ENCODE measurements at regions not wholly inside any gene's neighbourhood (a gene's known extent, or its start where the extent isn't known, plus 50 kb on each side); places are given as distances from the start of the nearest gene placed in this dataset.

DNA sequence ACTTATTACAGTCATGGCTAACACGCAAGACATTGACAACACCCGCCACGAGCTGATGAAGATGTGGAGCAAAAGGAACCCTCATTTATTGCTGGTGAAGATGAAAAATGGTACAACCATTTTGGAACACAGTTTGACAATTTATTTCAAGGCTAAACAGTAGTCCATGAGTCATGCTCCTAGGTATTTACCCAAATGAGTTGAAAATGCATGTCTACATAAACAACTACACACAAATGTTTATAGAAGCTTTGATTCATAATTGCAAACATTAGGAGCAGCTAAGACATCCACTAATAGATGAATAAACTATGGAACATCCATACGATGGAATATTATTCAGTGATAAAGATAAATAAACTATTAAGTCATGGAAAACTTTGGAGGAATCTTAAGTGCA, 580.1 kb downstream of the RAPGEF2 start:
- H3K4me1 ChIP-seq: no peaks in the 10 kb centered on the region
- WGBS, 2 donors: 87 to 94% methylated on average over 4 of the region's 4 CpGs
- H3K27me3 ChIP-seq: no peaks in the 10 kb centered on the region

DNA sequence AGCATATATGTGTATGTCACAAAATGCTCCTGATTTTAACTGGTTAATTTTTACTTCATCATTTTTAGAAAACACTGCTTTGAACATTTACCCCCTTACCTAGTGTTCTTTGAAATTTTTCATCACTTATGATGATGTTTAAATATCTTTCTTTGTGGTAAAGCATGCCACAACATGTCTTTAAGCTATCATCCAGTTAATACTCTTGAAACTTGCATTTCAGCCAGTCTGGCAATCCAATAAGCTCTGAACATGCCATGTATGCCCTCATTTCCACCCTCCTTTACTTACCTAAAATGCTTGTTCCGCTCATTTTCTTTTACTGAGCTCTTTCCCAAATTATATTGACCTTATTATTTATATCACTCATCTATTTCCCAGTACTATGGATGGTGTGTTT, 581.2 kb downstream of the RAPGEF2 start:
- Histone ChIP-seq H3K27ac (no peak overlapping the region), H3K4me1 (no peaks in the 10 kb centered on the region), H3K9me3 (no peaks in the 10 kb centered on the region), H3K27me3 (no peaks in the 10 kb centered on the region), H3K36me3 (no peaks in the 10 kb centered on the region), H3K4me3 (replicated peaks in 1 of 3) (no peak overlapping the region)
- no peak for DNase-seq
- 90 to 93% methylated on average over 1 of the region's 1 CpG for WGBS, 2 donors
- no peak for TF ChIP-seq POLR2A (IDR thresholded peaks at IDR 0.05)
- TF ChIP-seq, protein P1, sequence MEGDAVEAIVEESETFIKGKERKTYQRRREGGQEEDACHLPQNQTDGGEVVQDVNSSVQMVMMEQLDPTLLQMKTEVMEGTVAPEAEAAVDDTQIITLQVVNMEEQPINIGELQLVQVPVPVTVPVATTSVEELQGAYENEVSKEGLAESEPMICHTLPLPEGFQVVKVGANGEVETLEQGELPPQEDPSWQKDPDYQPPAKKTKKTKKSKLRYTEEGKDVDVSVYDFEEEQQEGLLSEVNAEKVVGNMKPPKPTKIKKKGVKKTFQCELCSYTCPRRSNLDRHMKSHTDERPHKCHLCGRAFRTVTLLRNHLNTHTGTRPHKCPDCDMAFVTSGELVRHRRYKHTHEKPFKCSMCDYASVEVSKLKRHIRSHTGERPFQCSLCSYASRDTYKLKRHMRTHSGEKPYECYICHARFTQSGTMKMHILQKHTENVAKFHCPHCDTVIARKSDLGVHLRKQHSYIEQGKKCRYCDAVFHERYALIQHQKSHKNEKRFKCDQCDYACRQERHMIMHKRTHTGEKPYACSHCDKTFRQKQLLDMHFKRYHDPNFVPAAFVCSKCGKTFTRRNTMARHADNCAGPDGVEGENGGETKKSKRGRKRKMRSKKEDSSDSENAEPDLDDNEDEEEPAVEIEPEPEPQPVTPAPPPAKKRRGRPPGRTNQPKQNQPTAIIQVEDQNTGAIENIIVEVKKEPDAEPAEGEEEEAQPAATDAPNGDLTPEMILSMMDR (IDR thresholded peaks at IDR 0.05): no peak
- intact Hi-C loops (cut with DNase I): no loop called here

More for the DNA sequence above, 580.1 kb downstream of the RAPGEF2 start:
- intact Hi-C loops (cut with DNase I): no loop called here
- Histone ChIP-seq H3K36me3 (no peaks in the 10 kb centered on the region), H3K27ac (no peak overlapping the region), H3K4me3 (replicated peaks in 1 of 3) (no peak overlapping the region), H3K9me3 (no peaks in the 10 kb centered on the region)
- DNase-seq: no peak
- TF ChIP-seq, protein P1 (IDR thresholded peaks at IDR 0.05): no peak
- TF ChIP-seq POLR2A (IDR thresholded peaks at IDR 0.05): no peak

DNA sequence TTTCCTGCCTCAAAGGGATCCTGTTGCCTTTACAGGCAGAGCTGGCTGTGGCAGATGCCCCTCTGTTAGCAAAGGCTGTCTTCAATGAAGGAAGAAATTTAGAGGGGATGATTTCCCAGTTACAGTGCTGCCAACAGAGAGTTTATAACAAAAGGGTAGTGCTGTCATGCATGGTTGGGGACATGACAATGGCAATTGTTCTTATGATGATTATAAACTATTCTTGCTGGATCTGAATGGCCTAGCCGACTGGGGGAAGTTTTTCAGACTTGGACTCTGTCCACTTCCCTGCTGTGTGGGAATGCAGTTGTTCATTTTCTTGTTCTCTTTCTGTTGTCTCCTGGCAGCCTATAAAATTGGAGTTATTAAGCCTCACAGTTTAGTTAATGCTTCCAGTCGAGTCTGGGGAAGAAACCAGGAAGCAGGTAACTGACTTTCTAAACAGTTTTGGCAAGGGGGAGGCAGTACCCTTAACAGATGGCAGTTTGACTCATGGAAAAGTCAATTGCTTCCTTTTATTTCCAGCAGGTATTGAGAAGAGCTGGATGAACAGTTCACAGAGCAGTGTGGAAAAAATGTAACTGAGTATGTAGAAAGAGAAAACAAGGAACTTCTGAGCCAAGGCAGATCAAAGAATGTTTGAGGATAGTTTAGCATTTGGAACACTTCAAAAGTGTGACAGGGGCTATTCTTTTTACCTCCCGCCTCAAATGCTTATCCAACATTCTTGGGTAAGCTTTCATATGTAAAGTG, 582.6 kb downstream of the RAPGEF2 start:
- no peaks in the 10 kb centered on the region for H3K36me3 ChIP-seq
- intact Hi-C loops (cut with DNase I): no loop called here
- no peaks in the 10 kb centered on the region for H3K9me3 ChIP-seq
- DNase-seq: no peak
- no peaks in the 10 kb centered on the region for H3K4me1 ChIP-seq
- no peak overlapping the region for H3K27ac ChIP-seq
- no peak for TF ChIP-seq POLR2A (IDR thresholded peaks at IDR 0.05)
- TF ChIP-seq, protein P1 (IDR thresholded peaks at IDR 0.05): no peak
- 20 to 29% methylated on average over 3 of the region's 3 CpGs for WGBS, 2 donors
- H3K27me3 ChIP-seq: no peaks in the 10 kb centered on the region
- H3K4me3 ChIP-seq (replicated peaks in 1 of 3): no peak overlapping the region

DNA sequence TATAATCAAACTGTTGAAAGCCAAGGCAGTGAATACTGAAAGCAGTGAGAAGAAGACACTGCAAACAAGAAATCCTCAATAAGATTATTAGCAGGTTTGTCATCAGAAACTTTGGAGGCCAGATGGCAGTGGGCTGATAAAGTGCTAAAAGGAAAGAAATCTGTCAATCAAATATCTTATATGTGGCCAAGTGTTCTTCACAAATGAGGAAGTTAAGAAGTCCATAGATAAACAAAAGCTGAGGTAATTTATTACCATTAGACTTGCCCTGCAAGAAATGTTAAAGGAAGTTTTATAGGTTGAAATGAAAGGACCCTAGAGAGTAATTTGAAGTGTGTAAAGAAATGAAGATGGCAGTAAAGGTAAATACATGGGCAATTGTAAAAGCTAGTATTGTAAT, 586.6 kb downstream of the RAPGEF2 start:
- intact Hi-C loops (cut with DNase I): no loop called here
- no peak for TF ChIP-seq POLR2A (IDR thresholded peaks at IDR 0.05)
- TF ChIP-seq, protein P1 (IDR thresholded peaks at IDR 0.05): no peak

DNA sequence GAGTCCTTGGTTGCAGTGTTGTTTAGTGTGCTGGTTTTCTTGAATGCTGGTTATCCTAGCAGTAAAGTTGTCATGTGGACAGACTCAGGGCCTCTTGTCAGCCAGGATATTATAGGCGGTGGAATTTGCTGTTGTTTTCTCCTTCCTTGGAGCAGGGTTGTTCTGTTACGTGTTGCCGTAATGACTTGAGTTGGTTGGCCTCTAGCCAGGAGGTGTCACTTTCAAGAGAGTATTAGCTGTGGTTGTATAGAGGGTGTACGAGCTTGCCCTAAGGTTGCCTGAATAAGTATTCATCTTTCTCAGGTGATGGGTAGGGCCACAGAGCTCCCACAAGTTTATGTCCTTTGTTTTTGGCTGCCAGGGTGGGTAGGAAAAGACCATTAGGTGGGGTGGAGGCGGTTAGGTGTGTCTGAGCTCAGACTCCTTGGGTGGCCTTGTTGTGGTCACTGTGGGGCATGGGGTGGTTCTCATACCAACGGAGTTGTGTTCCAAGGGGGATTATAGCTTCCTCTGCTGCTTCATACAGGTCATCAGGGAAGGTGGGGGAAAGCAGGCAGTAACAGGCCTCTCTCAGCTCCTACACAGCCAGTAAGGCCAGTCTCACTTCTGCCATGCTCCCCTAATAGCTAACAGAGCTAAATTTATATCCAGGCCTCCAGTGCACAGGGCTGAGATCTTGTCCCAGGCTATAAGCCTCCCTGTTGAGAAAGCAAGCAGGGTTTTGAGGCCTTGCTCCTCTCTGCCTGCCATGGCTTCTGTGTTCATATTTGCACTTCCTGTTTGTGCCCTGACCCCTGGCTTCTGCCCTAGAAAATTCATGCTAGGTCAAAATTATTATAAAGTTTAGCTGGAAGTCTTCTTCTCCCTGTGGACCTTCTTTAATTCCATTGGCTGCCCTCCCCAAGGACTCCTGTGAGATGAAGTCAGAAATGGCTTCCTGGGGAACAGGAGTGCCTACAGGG, 594.7 kb downstream of the RAPGEF2 start:
- TF ChIP-seq POLR2A (IDR thresholded peaks at IDR 0.05): no peak
- TF ChIP-seq, protein P1 (IDR thresholded peaks at IDR 0.05): no peak
- Histone ChIP-seq H3K27ac (no peak overlapping the region), H3K27me3 (no peaks in the 10 kb centered on the region), H3K9me3 (no peaks in the 10 kb centered on the region), H3K36me3 (no peaks in the 10 kb centered on the region), H3K4me1 (no peaks in the 10 kb centered on the region), H3K4me3 (replicated peaks in 1 of 3) (no peak overlapping the region)
- DNase-seq: no peak
- intact Hi-C loops (cut with DNase I): no loop called here
- WGBS, 2 donors: 60 to 66% methylated on average over 6 of the region's 6 CpGs

More for the DNA sequence above, 586.6 kb downstream of the RAPGEF2 start:
- Histone ChIP-seq H3K9me3 (no peaks in the 10 kb centered on the region), H3K4me3 (replicated peaks in 1 of 3) (no peak overlapping the region), H3K4me1 (no peaks in the 10 kb centered on the region), H3K36me3 (no peaks in the 10 kb centered on the region), H3K27me3 (no peaks in the 10 kb centered on the region), H3K27ac (no peak overlapping the region)
- DNase-seq: no peak
